MM.1S (cell line): ENCODE measurements at regions not wholly inside any gene's neighbourhood (a gene's known extent, or its start where the extent isn't known, plus 50 kb on each side); places are given as distances from the start of the nearest gene placed in this dataset.

ENCODE experiments used
- DNase-seq: peaks from one replicate; pipeline ENCODE4 v3.0.0-alpha.2; 2015
- H2AFZ ChIP-seq: fragments of 300-600 bp; sonication (generic); 2 replicates; pipeline ENCODE4 v1.6.0; 2016; ENCODE audit warnings: antibody characterized with exemption, low read length
- H3F3A ChIP-seq: fragments of 300-600 bp; sonication (generic); 2 replicates; pipeline ENCODE4 v1.6.1; 2016; ENCODE audit warnings: mild to moderate bottlenecking, antibody characterized with exemption, low read length, moderate library complexity, mixed read lengths; ENCODE audit not compliant: insufficient read depth
- H3K27ac ChIP-seq: fragments of 300-600 bp; sonication (generic); 2 replicates; pipeline ENCODE4 v1.5.1; 2016; ENCODE audit warnings: mild to moderate bottlenecking, low read length
- H3K27me3 ChIP-seq: fragments of 300-600 bp; sonication (generic); replicated peaks from 2 replicates; pipeline ENCODE4 v1.6.0; 2016; ENCODE audit warnings: low read length; ENCODE audit not compliant: insufficient read depth
- H3K36me3 ChIP-seq: fragments of 300-600 bp; sonication (generic); replicated peaks from 2 replicates; pipeline ENCODE4 v1.6.1; 2016; ENCODE audit warnings: mild to moderate bottlenecking, low read length, mixed read lengths; ENCODE audit not compliant: insufficient read depth
- H3K4me1 ChIP-seq: fragments of 300-600 bp; sonication (generic); 2 replicates; pipeline ENCODE4 v1.6.1; 2016; ENCODE audit warnings: low read length, mixed read lengths
- H3K4me2 ChIP-seq: fragments of 300-600 bp; sonication (generic); 2 replicates; pipeline ENCODE4 v1.6.0; 2016; ENCODE audit warnings: low read depth, low read length
- H3K4me3 ChIP-seq: fragments of 300-600 bp; sonication (generic); 2 replicates; pipeline ENCODE4 v1.5.1; 2016; ENCODE audit warnings: low read length, mixed read lengths
- H3K79me2 ChIP-seq: fragments of 300-600 bp; sonication (generic); 2 replicates; pipeline ENCODE4 v1.6.1; 2016; ENCODE audit warnings: mixed run types, low read length, mixed read lengths
- H3K9ac ChIP-seq: fragments of 300-600 bp; sonication (generic); 2 replicates; pipeline ENCODE4 v1.6.1; 2016; ENCODE audit warnings: low read length, mixed read lengths
- H3K9me2 ChIP-seq: fragments of 300-600 bp; sonication (generic); replicated peaks from 2 replicates; pipeline ENCODE4 v1.6.1; 2016; ENCODE audit warnings: mild to moderate bottlenecking, low read length, mixed read lengths; ENCODE audit not compliant: insufficient read depth
- H3K9me3 ChIP-seq: fragments of 300-600 bp; sonication (generic); replicated peaks from 2 replicates; pipeline ENCODE4 v1.6.1; 2016; ENCODE audit warnings: mild to moderate bottlenecking, low read length, mixed read lengths; ENCODE audit not compliant: insufficient read depth
- H4K20me1 ChIP-seq: fragments of 300-600 bp; sonication (generic); 2 replicates; pipeline ENCODE4 v1.6.1; 2016; ENCODE audit warnings: mild to moderate bottlenecking, low read length, moderate library complexity, mixed read lengths; ENCODE audit not compliant: insufficient read depth
- EZH2 ChIP-seq: fragments of 300-600 bp; sonication (generic); optimal IDR thresholded peaks from 2 replicates; pipeline ENCODE3; 2017; ENCODE audit warnings: low read depth, mild to moderate bottlenecking, antibody characterized with exemption, low read length, mixed read lengths
- EZH2phosphoT487 ChIP-seq: fragments of 300-600 bp; sonication (generic); IDR thresholded peaks from 2 replicates; pipeline ENCODE4 v1.6.1; 2018; ENCODE audit warnings: antibody characterized with exemption, low read length
- TF ChIP-seq, protein P1 (sequence below): fragments of 300-600 bp; sonication (generic); IDR thresholded peaks from 2 replicates; pipeline ENCODE4 v1.5.1; 2016; ENCODE audit warnings: antibody characterized with exemption, low read length, mixed read lengths

DNA sequence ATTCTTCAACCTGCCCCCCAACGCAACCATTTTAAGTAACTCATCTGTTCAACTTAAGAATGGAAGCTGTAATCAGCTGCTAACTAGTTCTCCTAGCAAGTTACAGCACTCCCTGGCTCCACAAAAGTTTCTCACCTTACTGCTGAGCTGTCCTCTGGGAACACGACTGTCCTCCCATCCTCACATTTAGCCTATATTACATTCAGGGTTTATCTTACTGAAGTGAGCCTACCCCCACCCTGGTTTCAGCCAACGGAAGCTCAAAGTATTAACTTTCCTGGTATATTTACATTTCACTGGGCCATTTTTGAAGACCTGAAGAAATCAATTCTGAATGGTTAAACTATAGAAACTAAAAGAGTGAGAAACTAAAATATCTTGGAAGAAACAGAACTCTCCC lies 64.9 kb upstream of the TANK start:
- no peaks in the 10 kb centered on the region for H3K9me3 ChIP-seq
- no peak overlapping the region for H2AFZ ChIP-seq
- no peaks in the 10 kb centered on the region for H3K27me3 ChIP-seq
- no peaks in the 10 kb centered on the region for H3K36me3 ChIP-seq
- no peaks in the 10 kb centered on the region for H3K79me2 ChIP-seq
- H3K4me2 ChIP-seq, result no peak overlapping the region
- no peak overlapping the region for H3K9ac ChIP-seq
- H3F3A ChIP-seq, result peaks cover 8% of the 10 kb centered on the region; the same call in 1 of the 2 replicates
- TF ChIP-seq EZH2 (no peak), EZH2phosphoT487 (no peak)
- TF ChIP-seq, protein P1, sequence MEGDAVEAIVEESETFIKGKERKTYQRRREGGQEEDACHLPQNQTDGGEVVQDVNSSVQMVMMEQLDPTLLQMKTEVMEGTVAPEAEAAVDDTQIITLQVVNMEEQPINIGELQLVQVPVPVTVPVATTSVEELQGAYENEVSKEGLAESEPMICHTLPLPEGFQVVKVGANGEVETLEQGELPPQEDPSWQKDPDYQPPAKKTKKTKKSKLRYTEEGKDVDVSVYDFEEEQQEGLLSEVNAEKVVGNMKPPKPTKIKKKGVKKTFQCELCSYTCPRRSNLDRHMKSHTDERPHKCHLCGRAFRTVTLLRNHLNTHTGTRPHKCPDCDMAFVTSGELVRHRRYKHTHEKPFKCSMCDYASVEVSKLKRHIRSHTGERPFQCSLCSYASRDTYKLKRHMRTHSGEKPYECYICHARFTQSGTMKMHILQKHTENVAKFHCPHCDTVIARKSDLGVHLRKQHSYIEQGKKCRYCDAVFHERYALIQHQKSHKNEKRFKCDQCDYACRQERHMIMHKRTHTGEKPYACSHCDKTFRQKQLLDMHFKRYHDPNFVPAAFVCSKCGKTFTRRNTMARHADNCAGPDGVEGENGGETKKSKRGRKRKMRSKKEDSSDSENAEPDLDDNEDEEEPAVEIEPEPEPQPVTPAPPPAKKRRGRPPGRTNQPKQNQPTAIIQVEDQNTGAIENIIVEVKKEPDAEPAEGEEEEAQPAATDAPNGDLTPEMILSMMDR, result no peak
- no peak for DNase-seq
- H3K4me1 ChIP-seq, result peaks cover 8% of the 10 kb centered on the region
- no peak overlapping the region for H3K27ac ChIP-seq
- no peaks in the 10 kb centered on the region for H3K9me2 ChIP-seq
- H3K4me3 ChIP-seq, result no peak overlapping the region
- H4K20me1 ChIP-seq, result no peaks in the 10 kb centered on the region

DNA sequence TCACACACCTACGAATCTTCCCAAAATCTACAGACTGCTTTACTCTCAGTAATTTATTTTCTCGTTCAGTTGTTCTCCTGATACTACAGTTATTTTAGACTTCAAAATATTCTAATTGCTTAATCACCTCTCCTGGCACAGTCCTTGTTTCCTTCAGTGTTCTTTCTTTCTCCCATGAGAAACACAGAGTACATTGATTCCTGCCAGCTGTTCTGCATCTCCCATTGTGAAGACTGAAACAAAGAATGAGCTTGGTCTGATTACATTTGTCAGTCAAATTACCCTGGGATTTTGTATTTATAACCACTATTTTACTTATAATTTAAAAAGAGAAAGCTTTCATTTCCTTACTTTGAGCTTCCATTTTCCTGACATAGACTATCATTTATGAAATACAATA lies 63.9 kb upstream of the TANK start:
- Histone ChIP-seq H3F3A (no peaks in the 10 kb centered on the region), H3K9me3 (no peaks in the 10 kb centered on the region), H3K79me2 (no peaks in the 10 kb centered on the region), H3K4me2 (no peak overlapping the region), H3K36me3 (no peaks in the 10 kb centered on the region), H3K4me3 (no peak overlapping the region), H3K27ac (no peak overlapping the region), H3K4me1 (no peaks in the 10 kb centered on the region), H2AFZ (no peak overlapping the region), H3K9ac (no peak overlapping the region), H3K27me3 (no peaks in the 10 kb centered on the region), H4K20me1 (no peaks in the 10 kb centered on the region), H3K9me2 (no peaks in the 10 kb centered on the region)
- TF ChIP-seq EZH2phosphoT487 (no peak), EZH2 (no peak)
- TF ChIP-seq, protein P1, result no peak
- DNase-seq, result no peak

DNA sequence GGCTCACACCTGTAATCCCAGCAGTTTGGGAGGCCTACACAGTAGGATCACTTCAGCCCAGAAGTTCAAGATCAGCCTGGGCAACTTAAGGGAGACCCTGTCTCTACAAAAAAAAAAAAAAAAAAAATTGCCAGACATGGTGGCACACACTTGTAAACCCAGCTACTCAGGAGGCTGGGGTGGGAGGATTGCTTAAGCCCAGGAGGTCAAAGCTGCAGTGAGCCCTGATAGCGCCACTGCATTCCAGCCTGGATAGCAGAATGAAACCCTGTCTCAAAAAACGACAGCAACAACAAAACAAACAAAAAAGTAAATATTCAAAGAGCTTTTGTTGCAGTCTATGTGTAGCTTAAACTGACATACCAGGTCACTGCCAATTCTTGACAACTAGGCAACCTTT lies 63.1 kb upstream of the TANK start:
- no peak overlapping the region for H2AFZ ChIP-seq
- H4K20me1 ChIP-seq, result no peaks in the 10 kb centered on the region
- no peaks in the 10 kb centered on the region for H3K27me3 ChIP-seq
- DNase-seq, result no peak
- H3K9me3 ChIP-seq, result no peaks in the 10 kb centered on the region
- no peaks in the 10 kb centered on the region for H3K4me1 ChIP-seq
- no peak overlapping the region for H3K4me2 ChIP-seq
- H3K4me3 ChIP-seq, result no peak overlapping the region
- H3K79me2 ChIP-seq, result no peaks in the 10 kb centered on the region
- H3K9me2 ChIP-seq, result no peaks in the 10 kb centered on the region
- no peak overlapping the region for H3K27ac ChIP-seq
- H3K9ac ChIP-seq, result no peak overlapping the region
- H3F3A ChIP-seq, result no peaks in the 10 kb centered on the region
- no peak for TF ChIP-seq EZH2phosphoT487
- TF ChIP-seq, protein P1, result no peak
- no peak for TF ChIP-seq EZH2
- no peaks in the 10 kb centered on the region for H3K36me3 ChIP-seq
